Trophoblast cell (in vitro differentiated cells and primary cell): ENCODE measurements at regions not wholly inside any gene's neighbourhood (a gene's known extent, or its start where the extent isn't known, plus 50 kb on each side); places are given as distances from the start of the nearest gene placed in this dataset.

ENCODE experiments used
- DNase-seq, 2 donors: peaks; one replicate each; pipeline ENCODE4 v3.0.0-alpha.2; 2016
- H2AFZ ChIP-seq: 2 replicates; pipeline ENCODE4 v1.6.1; 2013; ENCODE audit warnings: low read length, moderate library complexity, mild to moderate bottlenecking; ENCODE audit not compliant: insufficient read depth, poor library complexity
- H2AK5ac ChIP-seq: 2 replicates; pipeline ENCODE4 v1.6.1; 2013; ENCODE audit warnings: mild to moderate bottlenecking, low read length
- H2BK120ac ChIP-seq: 2 replicates; pipeline ENCODE4 v1.6.1; 2013; ENCODE audit warnings: low read length, mild to moderate bottlenecking, moderate library complexity; ENCODE audit not compliant: insufficient read depth, poor library complexity
- H2BK12ac ChIP-seq: 2 replicates; pipeline ENCODE4 v1.6.1; 2013; ENCODE audit warnings: mild to moderate bottlenecking, low read length, moderate library complexity
- H2BK5ac ChIP-seq: 2 replicates; pipeline ENCODE4 v1.6.1; 2013; ENCODE audit warnings: low read length, low read depth, moderate library complexity, mild to moderate bottlenecking; ENCODE audit not compliant: poor library complexity
- H3K14ac ChIP-seq: 2 replicates; pipeline ENCODE4 v1.6.1; 2013; ENCODE audit warnings: mild to moderate bottlenecking, low read length
- H3K18ac ChIP-seq: 2 replicates; pipeline ENCODE4 v1.6.1; 2013; ENCODE audit warnings: mild to moderate bottlenecking, low read length
- H3K23ac ChIP-seq: 2 replicates; pipeline ENCODE4 v1.6.1; 2013; ENCODE audit warnings: low read length
- H3K27ac ChIP-seq: 2 replicates; pipeline ENCODE4 v1.5.1; 2013; ENCODE audit warnings: low read depth, mild to moderate bottlenecking, inconsistent platforms, low read length, moderate library complexity
- H3K27me3 ChIP-seq: 2 replicates; pipeline ENCODE4 v1.6.1; 2013; ENCODE audit warnings: inconsistent platforms, mild to moderate bottlenecking, low read length, moderate library complexity; ENCODE audit not compliant: insufficient read depth
- H3K36me3 ChIP-seq, 2 experiments: 1 replicate in 1 of 2; 2 replicates in 1 of 2; pipeline ENCODE4 v1.6.1; 2013; ENCODE audit warnings: low read length in 2 of 2, mild to moderate bottlenecking in 2 of 2, moderate library complexity in 1 of 2; ENCODE audit not compliant: insufficient read depth in 2 of 2, control insufficient read depth in 1 of 2
- H3K4ac ChIP-seq: 2 replicates; pipeline ENCODE4 v1.6.1; 2013; ENCODE audit warnings: low read depth, mild to moderate bottlenecking, low read length, moderate library complexity
- H3K4me1 ChIP-seq, 2 experiments: 1 replicate in 1 of 2; 2 replicates in 1 of 2; pipeline ENCODE4 v1.6.1; 2013; ENCODE audit warnings: low read length in 2 of 2, mild to moderate bottlenecking in 2 of 2, moderate library complexity in 1 of 2; ENCODE audit not compliant: insufficient read depth in 2 of 2, control insufficient read depth in 1 of 2
- H3K4me2 ChIP-seq: 2 replicates; pipeline ENCODE4 v1.6.1; 2013; ENCODE audit warnings: inconsistent platforms, mild to moderate bottlenecking, low read length, moderate library complexity
- H3K4me3 ChIP-seq: 2 replicates; pipeline ENCODE4 v1.5.1; 2013; ENCODE audit warnings: mild to moderate bottlenecking, low read depth, low read length, inconsistent platforms
- H3K79me1 ChIP-seq: one replicate; pipeline ENCODE4 v1.6.1; 2013; ENCODE audit warnings: low read length
- H3K79me2 ChIP-seq: 2 replicates; pipeline ENCODE4 v1.6.1; 2013; ENCODE audit warnings: low read length, mild to moderate bottlenecking; ENCODE audit not compliant: control insufficient read depth, insufficient read depth, poor library complexity
- H3K9ac ChIP-seq: 2 replicates; pipeline ENCODE4 v1.6.1; 2013; ENCODE audit warnings: mild to moderate bottlenecking, low read length
- H3K9me3 ChIP-seq: 2 replicates; pipeline ENCODE4 v1.6.1; 2013; ENCODE audit warnings: low read depth, mild to moderate bottlenecking, control low read depth, inconsistent platforms, low read length; ENCODE audit not compliant: insufficient read depth
- H4K12ac ChIP-seq: 2 replicates; pipeline ENCODE4 v1.6.1; 2013; ENCODE audit warnings: low read depth, mild to moderate bottlenecking, low read length, moderate library complexity
- H4K8ac ChIP-seq: 2 replicates; pipeline ENCODE4 v1.6.1; 2013; ENCODE audit warnings: low read depth, mild to moderate bottlenecking, low read length, moderate library complexity
- H4K91ac ChIP-seq: one replicate; pipeline ENCODE4 v1.6.1; 2013; ENCODE audit warnings: low read depth, mild to moderate bottlenecking, low read length, moderate library complexity
- WGBS: extraction: QIAGEN DNeasy Blood & Tissue Kit; methylation state at CpG from one replicate; pipeline ENCODE4 v1.1.7; 2013; ENCODE audit warnings: missing lambda C conversion rate; ENCODE audit not compliant: insufficient read length, insufficient coverage; ENCODE audit errors: extremely low coverage; 5-methylcytosine and 5-hydroxymethylcytosine counted together

GRCh38 chr4:30972542-30972941 lies 252.4 kb downstream of the PCDH7 start:
- Histone ChIP-seq H3K4me3 (no peak overlapping the region), H4K91ac (no peak overlapping the region), H3K27me3 (no peaks in the 10 kb centered on the region), H3K4me2 (no peak overlapping the region), H2AFZ (no peak overlapping the region), H3K36me3 (no peaks in the 10 kb centered on the region), H3K4ac (no peak overlapping the region), H2BK120ac (no peak overlapping the region), H4K8ac (no peak overlapping the region), H3K79me1 (no peaks in the 10 kb centered on the region), H2BK12ac (no peak overlapping the region), H2AK5ac (no peak overlapping the region), H3K14ac (no peak overlapping the region), H3K9me3 (no peaks in the 10 kb centered on the region), H3K79me2 (no peaks in the 10 kb centered on the region), H3K27ac (no peak overlapping the region), H2BK5ac (no peak overlapping the region), H4K12ac (no peak overlapping the region), H3K18ac (no peak overlapping the region), H3K23ac (no peak overlapping the region), H3K9ac (no peak overlapping the region), H3K4me1 (no peaks in the 10 kb centered on the region)
- no CpG with 5 or more reads among the region's 3 CpGs for WGBS
- no peak for DNase-seq

- no peak overlapping the region for H3K4me2 ChIP-seq
- H3K4ac ChIP-seq = no peak overlapping the region
- no peak overlapping the region for H3K23ac ChIP-seq
- no peak overlapping the region for H4K8ac ChIP-seq
- no peak overlapping the region for H2AFZ ChIP-seq
- no peaks in the 10 kb centered on the region for H3K79me1 ChIP-seq
- no peaks in the 10 kb centered on the region for H3K9me3 ChIP-seq
- no peak overlapping the region for H3K18ac ChIP-seq
- no peak overlapping the region for H2BK120ac ChIP-seq
- H3K9ac ChIP-seq = no peak overlapping the region
- no peak overlapping the region for H2BK5ac ChIP-seq
- H3K27ac ChIP-seq = no peak overlapping the region
- no peaks in the 10 kb centered on the region for H3K36me3 ChIP-seq
- no peaks in the 10 kb centered on the region for H3K79me2 ChIP-seq
- no peak overlapping the region for H3K14ac ChIP-seq
- no peaks in the 10 kb centered on the region for H3K27me3 ChIP-seq
- no peak overlapping the region for H2AK5ac ChIP-seq
- no peak overlapping the region for H3K4me3 ChIP-seq
- no peak for DNase-seq
- H4K12ac ChIP-seq = no peak overlapping the region
- no peak overlapping the region for H2BK12ac ChIP-seq
- no peaks in the 10 kb centered on the region for H3K4me1 ChIP-seq
- no peak overlapping the region for H4K91ac ChIP-seq
These were observed 253.8 kb downstream of the PCDH7 start for GRCh38 chr4:30973993-30974392.

- no peaks in the 10 kb centered on the region for H3K79me1 ChIP-seq
- H4K91ac ChIP-seq = no peak overlapping the region
- H3K23ac ChIP-seq = no peak overlapping the region
- H3K9me3 ChIP-seq = no peaks in the 10 kb centered on the region
- no peak overlapping the region for H3K4me2 ChIP-seq
- no peaks in the 10 kb centered on the region for H3K27me3 ChIP-seq
- H3K14ac ChIP-seq = no peak overlapping the region
- H2AK5ac ChIP-seq = no peak overlapping the region
- H2BK5ac ChIP-seq = no peak overlapping the region
- H3K4ac ChIP-seq = no peak overlapping the region
- H3K27ac ChIP-seq = no peak overlapping the region
- H4K12ac ChIP-seq = no peak overlapping the region
- H3K18ac ChIP-seq = no peak overlapping the region
- no peaks in the 10 kb centered on the region for H3K79me2 ChIP-seq
- no peak overlapping the region for H4K8ac ChIP-seq
- no peak overlapping the region for H3K4me3 ChIP-seq
- H2BK12ac ChIP-seq = no peak overlapping the region
- H2BK120ac ChIP-seq = no peak overlapping the region
- no CpG with 5 or more reads among the region's 2 CpGs for WGBS
- H3K36me3 ChIP-seq = no peaks in the 10 kb centered on the region
- H2AFZ ChIP-seq = no peak overlapping the region
- no peaks in the 10 kb centered on the region for H3K4me1 ChIP-seq
- H3K9ac ChIP-seq = no peak overlapping the region
- no peak for DNase-seq
These were observed 259.2 kb downstream of the PCDH7 start for GRCh38 chr4:30979402-30979801.

- Histone ChIP-seq H3K9ac (no peak overlapping the region), H3K27ac (no peak overlapping the region), H3K4me1 (no peaks in the 10 kb centered on the region), H2BK12ac (no peak overlapping the region), H3K79me2 (no peaks in the 10 kb centered on the region), H3K9me3 (no peaks in the 10 kb centered on the region), H3K79me1 (no peaks in the 10 kb centered on the region), H4K91ac (no peak overlapping the region), H3K23ac (no peak overlapping the region), H3K36me3 (no peaks in the 10 kb centered on the region), H2AK5ac (no peak overlapping the region), H4K12ac (no peak overlapping the region), H3K18ac (no peak overlapping the region), H3K4ac (no peak overlapping the region), H2BK120ac (no peak overlapping the region), H2AFZ (no peak overlapping the region), H4K8ac (no peak overlapping the region), H3K14ac (no peak overlapping the region), H3K4me3 (no peak overlapping the region), H2BK5ac (no peak overlapping the region), H3K27me3 (no peaks in the 10 kb centered on the region), H3K4me2 (no peak overlapping the region)
- no peak for DNase-seq
- WGBS = no CpG with 5 or more reads among the region's 1 CpG
These were observed 269.3 kb downstream of the PCDH7 start for GRCh38 chr4:30989508-30989907.

- Histone ChIP-seq H3K36me3 (no peaks in the 10 kb centered on the region), H3K79me2 (no peaks in the 10 kb centered on the region), H3K9ac (no peak overlapping the region), H3K4ac (no peak overlapping the region), H3K27ac (no peak overlapping the region), H2BK12ac (no peak overlapping the region), H3K4me1 (no peaks in the 10 kb centered on the region), H3K18ac (no peak overlapping the region), H3K23ac (no peak overlapping the region), H2AFZ (no peak overlapping the region), H3K27me3 (no peaks in the 10 kb centered on the region), H2BK120ac (no peak overlapping the region), H4K12ac (no peak overlapping the region), H4K91ac (no peak overlapping the region), H4K8ac (no peak overlapping the region), H3K79me1 (no peaks in the 10 kb centered on the region), H2BK5ac (no peak overlapping the region), H3K14ac (no peak overlapping the region), H3K9me3 (no peaks in the 10 kb centered on the region), H3K4me3 (no peak overlapping the region), H2AK5ac (no peak overlapping the region), H3K4me2 (no peak overlapping the region)
- WGBS = no CpG with 5 or more reads among the region's 2 CpGs
- DNase-seq = no peak
These were observed 276.7 kb downstream of the PCDH7 start for GRCh38 chr4:30996841-30997240.
